H54 (cell line): ENCODE measurements at regions not wholly inside any gene's neighbourhood (a gene's known extent, or its start where the extent isn't known, plus 50 kb on each side); places are given as distances from the start of the nearest gene placed in this dataset.

Source experiments
- DNase-seq: peaks from one replicate; pipeline ENCODE4 v3.0.0; 2011; ENCODE audit warnings: low spot score, mixed read lengths; ENCODE audit not compliant: insufficient read length
- FAIRE-seq: peaks from 3 replicates; lab custom pipeline; 2011; peaks lifted over from hg19 to GRCh38; lab: Jason Lieb, UNC
- POLR2A ChIP-seq: IDR thresholded peaks from 2 replicates; pipeline ENCODE4 v1.6.1; 2011; ENCODE audit warnings: low read depth, mild to moderate bottlenecking, low read length

GRCh38 chrX:40299641-40300046, 201.9 kb upstream of the BCOR start:
- no peak for TF ChIP-seq POLR2A
- DNase-seq (no peak), FAIRE-seq (no peak)

DNA sequence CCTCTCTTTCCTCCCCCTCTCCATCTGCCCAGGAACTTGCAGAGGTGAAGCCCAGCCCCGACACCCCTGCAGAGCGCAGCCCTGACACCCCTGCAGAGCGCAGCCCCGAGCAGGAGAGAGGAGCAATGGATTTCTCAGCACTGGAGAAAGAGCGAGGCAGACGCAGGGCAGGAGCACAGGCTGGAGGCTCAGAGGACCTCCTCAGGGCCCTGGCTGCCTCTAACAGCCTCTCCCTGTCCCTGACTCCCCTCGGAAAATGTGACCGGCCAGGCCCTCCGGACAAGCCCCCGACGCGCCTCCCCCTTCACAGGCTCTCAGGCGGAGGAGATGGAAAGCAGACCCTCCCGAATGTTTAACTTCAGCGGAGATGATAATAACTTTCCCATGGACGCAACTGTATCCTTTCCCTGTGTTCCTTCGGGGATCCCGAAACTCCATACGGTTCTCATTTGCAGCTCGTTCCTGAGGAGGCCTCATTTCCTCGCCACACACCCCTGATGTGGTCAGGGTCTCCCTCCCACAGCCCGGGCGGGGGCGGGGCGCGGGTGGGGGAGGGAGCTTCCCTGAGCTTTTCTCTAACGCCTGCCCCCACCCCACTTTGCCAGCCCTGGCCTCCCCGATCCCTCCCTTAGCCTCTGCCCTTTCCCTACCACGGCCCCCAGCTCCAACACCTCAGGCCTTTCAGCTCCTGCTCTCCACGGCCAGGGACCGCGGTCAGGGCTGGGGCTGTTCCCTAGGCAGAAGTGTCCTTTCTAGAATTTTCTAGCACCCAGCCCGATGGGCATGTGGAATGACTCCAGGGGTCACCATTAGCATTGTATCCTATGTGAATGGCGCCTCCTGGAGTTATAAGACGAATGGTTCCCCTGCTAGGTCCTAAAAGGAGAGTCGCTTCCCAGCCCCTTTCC, 201.1 kb upstream of the BCOR start:
- FAIRE-seq (no peak), DNase-seq (no peak)
- TF ChIP-seq POLR2A: no peak

- FAIRE-seq (no peak), DNase-seq (no peak)
- TF ChIP-seq POLR2A: no peak
Measured at GRCh38 chrX:40298069-40298468, 200.3 kb upstream of the BCOR start.

GRCh38 chrX:40291553-40291952, 193.8 kb upstream of the BCOR start:
- TF ChIP-seq POLR2A: no peak
- FAIRE-seq (no peak), DNase-seq (no peak)

GRCh38 chrX:40290517-40290916, 192.8 kb upstream of the BCOR start:
- no peak for TF ChIP-seq POLR2A
- FAIRE-seq: no peak
- DNase-seq: no peak

- FAIRE-seq: no peak
- DNase-seq: no peak
- no peak for TF ChIP-seq POLR2A
Measured at GRCh38 chrX:40285876-40286275, 188.1 kb upstream of the BCOR start.

- no peak for FAIRE-seq
- no peak for DNase-seq
- TF ChIP-seq POLR2A: no peak
Measured at GRCh38 chrX:40284852-40285251, 187.1 kb upstream of the BCOR start.

- no peak for TF ChIP-seq POLR2A
- FAIRE-seq: no peak
- no peak for DNase-seq
Measured at GRCh38 chrX:40283981-40284380, 186.2 kb upstream of the BCOR start.

DNA sequence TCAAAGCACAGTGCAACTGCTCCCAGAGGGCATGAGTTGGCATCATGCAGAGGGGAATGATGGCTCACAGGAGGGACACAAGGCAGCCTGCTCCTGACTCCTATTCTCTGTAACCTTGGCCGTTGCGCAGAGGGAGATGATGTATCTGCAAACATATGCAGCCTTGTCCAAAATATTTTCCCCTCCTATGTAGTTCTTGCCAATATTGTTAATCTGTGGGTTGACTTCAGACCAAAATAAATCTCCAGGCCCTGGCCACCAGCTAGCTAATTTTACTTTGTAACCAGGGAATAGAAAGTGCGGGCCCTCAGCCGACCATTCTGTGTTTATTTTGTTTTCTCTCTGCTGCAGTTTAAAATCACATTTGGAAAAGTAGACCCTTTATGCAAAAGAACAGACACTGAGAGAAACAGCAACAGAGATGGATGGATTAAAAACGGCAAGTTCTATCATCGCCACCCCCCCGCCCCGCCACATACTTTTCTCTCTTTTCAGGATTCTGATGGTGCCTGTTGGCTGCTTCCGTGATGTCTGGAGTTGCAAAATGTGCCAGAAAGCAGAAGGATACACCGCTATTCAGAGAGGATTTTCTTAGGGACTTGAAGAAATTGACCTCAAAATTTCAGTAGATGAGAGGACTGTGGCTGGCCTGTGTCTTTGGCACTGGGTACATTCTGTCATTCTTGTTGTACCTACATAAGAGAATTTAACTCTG, 185.3 kb upstream of the BCOR start:
- TF ChIP-seq POLR2A: no peak
- DNase-seq: no peak
- FAIRE-seq: no peak

- DNase-seq (no peak), FAIRE-seq (no peak)
- TF ChIP-seq POLR2A: no peak
Measured at GRCh38 chrX:40282348-40282747, 184.6 kb upstream of the BCOR start.

DNA sequence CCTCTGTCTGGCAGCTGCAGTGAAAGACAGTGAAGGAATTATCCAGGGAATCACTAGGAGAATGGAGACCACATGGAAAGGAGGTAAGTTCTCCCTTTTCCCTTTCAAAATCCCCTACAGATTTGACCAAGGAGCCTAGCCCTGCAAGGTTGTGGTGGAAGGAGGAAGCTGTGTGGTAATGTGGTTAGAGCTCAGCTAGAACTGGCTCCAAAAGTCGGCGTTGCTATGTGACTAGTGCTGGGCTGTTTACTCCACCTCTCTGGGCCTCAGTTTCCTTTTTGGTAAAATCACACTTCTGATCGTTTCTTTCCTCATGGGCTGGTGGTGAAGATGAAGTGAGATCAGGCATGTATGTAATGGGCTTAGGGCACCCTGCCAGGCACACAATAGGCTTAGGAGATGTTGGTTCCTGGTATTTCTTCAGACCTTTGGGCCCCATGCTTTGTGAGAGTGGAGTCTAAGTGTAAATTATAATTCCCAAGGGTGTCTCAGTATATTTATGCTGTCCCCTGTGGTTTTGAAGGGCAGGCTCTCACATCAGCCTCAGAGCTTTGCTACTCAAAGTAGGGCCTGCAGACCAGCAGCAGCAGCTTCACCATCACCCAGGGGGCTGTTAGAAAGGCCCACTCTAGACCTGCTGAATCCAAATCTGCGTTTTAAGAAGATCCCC, 183.7 kb upstream of the BCOR start:
- no peak for TF ChIP-seq POLR2A
- DNase-seq (no peak), FAIRE-seq (no peak)

- TF ChIP-seq POLR2A: no peak
- DNase-seq (no peak), FAIRE-seq (no peak)
Measured at GRCh38 chrX:40279762-40280161, 182.0 kb upstream of the BCOR start.

- DNase-seq (no peak), FAIRE-seq (no peak)
- TF ChIP-seq POLR2A: no peak
Measured at GRCh38 chrX:40279091-40279430, 181.3 kb upstream of the BCOR start.

- FAIRE-seq (no peak), DNase-seq (no peak)
- no peak for TF ChIP-seq POLR2A
Measured at GRCh38 chrX:40278340-40279090, 180.8 kb upstream of the BCOR start.
